Panc1 (cell line): ENCODE measurements at regions not wholly inside any gene's neighbourhood (a gene's known extent, or its start where the extent isn't known, plus 50 kb on each side); places are given as distances from the start of the nearest gene placed in this dataset.
"Not testable (repeated sequence)": the region's sequence is repeated elsewhere in the genome, so short reads cannot be mapped to it uniquely, and the experiment has no call there.

ENCODE experiments used
- ATAC-seq: fragments of 200-7000 bp; cut with Tn5 transposase; 2 replicates; pipeline ENCODE4 v1.9.1; 2020; ENCODE audit warnings: mild to moderate bottlenecking, moderate library complexity
- BruUV-seq: library from RNA; stranded (reverse); fragments of 400-500 nt; replicated peaks from 2 replicates; lab custom pipeline; 2021; lab: Mats Ljungman, UMichigan
- CTCF ChIA-PET: fragments of 300-600 bp; sonication (Branson Sonifier 250); formaldehyde crosslinking; loops from one replicate; lab custom pipeline; 2022; ENCODE audit warnings: antibody characterized with exemption; lab: Charles Lee
- POLR2A ChIA-PET: fragments of 300-600 bp; sonication (Branson Sonifier 250); formaldehyde crosslinking; loops from one replicate; lab custom pipeline; 2022; ENCODE audit warnings: antibody characterized with exemption; lab: Charles Lee
- DNase-seq: peaks from one replicate; pipeline ENCODE4 v3.0.0-alpha.2; 2010; ENCODE audit warnings: low read depth, low spot score
- H3K27ac ChIP-seq: 2 replicates; pipeline ENCODE4 v1.5.1; 2011; ENCODE audit warnings: mild to moderate bottlenecking, low read length, inconsistent platforms
- H3K27me3 ChIP-seq: fragments of 200-500 bp; sonication (Bioruptor generic); 2 replicates; pipeline ENCODE4 v1.6.0; 2014; ENCODE audit warnings: low read length, inconsistent platforms; ENCODE audit not compliant: control insufficient read depth, insufficient read depth
- H3K36me3 ChIP-seq: fragments of 200-500 bp; sonication (Bioruptor generic); 2 replicates; pipeline ENCODE4 v1.5.1; 2014; ENCODE audit warnings: inconsistent platforms, mild to moderate bottlenecking, low read length, moderate library complexity; ENCODE audit not compliant: control insufficient read depth, insufficient read depth
- H3K4me1 ChIP-seq: 2 replicates; pipeline ENCODE4 v1.5.1; 2011; ENCODE audit warnings: inconsistent platforms, mild to moderate bottlenecking, low read length, moderate library complexity; ENCODE audit not compliant: control insufficient read depth, insufficient read depth
- H3K4me3 ChIP-seq, 2 experiments: 2 replicates each; pipeline ENCODE4 v1.5.1; 2011 to 2012; ENCODE audit warnings: low read depth in 2 of 2, low read length in 2 of 2, mild to moderate bottlenecking in 2 of 2, inconsistent platforms in 1 of 2, moderate library complexity in 1 of 2
- H3K9me3 ChIP-seq: fragments of 200-500 bp; sonication (Bioruptor generic); 2 replicates; pipeline ENCODE4 v1.5.1; 2014; ENCODE audit warnings: low read depth, mild to moderate bottlenecking, inconsistent platforms, low read length, moderate library complexity; ENCODE audit not compliant: control insufficient read depth, insufficient read depth
- POLR2AphosphoS5 ChIP-seq: IDR thresholded peaks from 2 replicates; pipeline ENCODE4 v1.6.1; 2012; ENCODE audit warnings: mild to moderate bottlenecking, low read depth, low read length, moderate library complexity
- SIN3A ChIP-seq: IDR thresholded peaks from 2 replicates; pipeline ENCODE4 v1.6.1; 2012; ENCODE audit warnings: low read depth, mild to moderate bottlenecking, low read length, moderate library complexity, borderline replicate concordance; ENCODE audit not compliant: insufficient read depth
- TCF7L2 ChIP-seq: IDR thresholded peaks from 2 replicates; pipeline ENCODE4 v1.6.1; 2011; ENCODE audit warnings: mild to moderate bottlenecking, low read depth, low read length, inconsistent platforms
- in situ Hi-C: cut with HindIII; loops from 2 replicates; pipeline ENCODE4 v1.10.0; 2016; ENCODE audit warnings: low sequenced_read_pairs, low pct_unique_long_range_greater_than_20kb
- intact Hi-C: fragments of 100-400 bp; cut with micrococcal nuclease; formaldehyde crosslinking; loops from one replicate; pipeline ENCODE4 v1.10.0; 2022; ENCODE audit not compliant: unreplicated experiment
- TF ChIP-seq, protein P1 (sequence below): fragments of 450-650 bp; IDR thresholded peaks from 2 replicates; pipeline ENCODE4 v1.5.1; 2017; ENCODE audit warnings: mild to moderate bottlenecking
- TF ChIP-seq, protein P2 (sequence below), 2 experiments: IDR thresholded peaks; 2 replicates each; pipeline ENCODE4 v1.6.1; 2011 to 2012; ENCODE audit warnings: low read depth in 2 of 2, control low read depth in 1 of 2, low read length in 1 of 2, mild to moderate bottlenecking in 1 of 2, moderate library complexity in 1 of 2; ENCODE audit not compliant: insufficient read depth in 1 of 2

DNA sequence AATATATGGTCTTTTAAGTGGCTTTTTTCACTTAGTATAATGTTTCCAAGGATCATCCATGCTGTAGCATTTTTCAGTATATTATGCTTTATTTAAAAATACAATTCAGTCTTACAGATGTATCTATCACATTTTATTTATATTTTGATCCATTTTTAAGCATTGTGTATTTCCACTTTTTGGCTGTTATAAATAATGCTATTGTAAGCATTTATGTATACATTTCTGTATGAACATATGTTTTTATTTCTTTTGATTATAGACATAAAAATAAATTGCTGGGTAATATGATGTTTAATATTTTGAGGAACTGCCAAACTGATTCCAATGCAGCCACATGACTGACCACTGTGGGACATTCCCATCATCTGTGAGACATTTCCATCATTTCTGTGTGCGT lies 1662.0 kb downstream of the REEP3 start:
- TF ChIP-seq, protein P1, sequence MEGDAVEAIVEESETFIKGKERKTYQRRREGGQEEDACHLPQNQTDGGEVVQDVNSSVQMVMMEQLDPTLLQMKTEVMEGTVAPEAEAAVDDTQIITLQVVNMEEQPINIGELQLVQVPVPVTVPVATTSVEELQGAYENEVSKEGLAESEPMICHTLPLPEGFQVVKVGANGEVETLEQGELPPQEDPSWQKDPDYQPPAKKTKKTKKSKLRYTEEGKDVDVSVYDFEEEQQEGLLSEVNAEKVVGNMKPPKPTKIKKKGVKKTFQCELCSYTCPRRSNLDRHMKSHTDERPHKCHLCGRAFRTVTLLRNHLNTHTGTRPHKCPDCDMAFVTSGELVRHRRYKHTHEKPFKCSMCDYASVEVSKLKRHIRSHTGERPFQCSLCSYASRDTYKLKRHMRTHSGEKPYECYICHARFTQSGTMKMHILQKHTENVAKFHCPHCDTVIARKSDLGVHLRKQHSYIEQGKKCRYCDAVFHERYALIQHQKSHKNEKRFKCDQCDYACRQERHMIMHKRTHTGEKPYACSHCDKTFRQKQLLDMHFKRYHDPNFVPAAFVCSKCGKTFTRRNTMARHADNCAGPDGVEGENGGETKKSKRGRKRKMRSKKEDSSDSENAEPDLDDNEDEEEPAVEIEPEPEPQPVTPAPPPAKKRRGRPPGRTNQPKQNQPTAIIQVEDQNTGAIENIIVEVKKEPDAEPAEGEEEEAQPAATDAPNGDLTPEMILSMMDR = no peak
- TF ChIP-seq, protein P2, sequence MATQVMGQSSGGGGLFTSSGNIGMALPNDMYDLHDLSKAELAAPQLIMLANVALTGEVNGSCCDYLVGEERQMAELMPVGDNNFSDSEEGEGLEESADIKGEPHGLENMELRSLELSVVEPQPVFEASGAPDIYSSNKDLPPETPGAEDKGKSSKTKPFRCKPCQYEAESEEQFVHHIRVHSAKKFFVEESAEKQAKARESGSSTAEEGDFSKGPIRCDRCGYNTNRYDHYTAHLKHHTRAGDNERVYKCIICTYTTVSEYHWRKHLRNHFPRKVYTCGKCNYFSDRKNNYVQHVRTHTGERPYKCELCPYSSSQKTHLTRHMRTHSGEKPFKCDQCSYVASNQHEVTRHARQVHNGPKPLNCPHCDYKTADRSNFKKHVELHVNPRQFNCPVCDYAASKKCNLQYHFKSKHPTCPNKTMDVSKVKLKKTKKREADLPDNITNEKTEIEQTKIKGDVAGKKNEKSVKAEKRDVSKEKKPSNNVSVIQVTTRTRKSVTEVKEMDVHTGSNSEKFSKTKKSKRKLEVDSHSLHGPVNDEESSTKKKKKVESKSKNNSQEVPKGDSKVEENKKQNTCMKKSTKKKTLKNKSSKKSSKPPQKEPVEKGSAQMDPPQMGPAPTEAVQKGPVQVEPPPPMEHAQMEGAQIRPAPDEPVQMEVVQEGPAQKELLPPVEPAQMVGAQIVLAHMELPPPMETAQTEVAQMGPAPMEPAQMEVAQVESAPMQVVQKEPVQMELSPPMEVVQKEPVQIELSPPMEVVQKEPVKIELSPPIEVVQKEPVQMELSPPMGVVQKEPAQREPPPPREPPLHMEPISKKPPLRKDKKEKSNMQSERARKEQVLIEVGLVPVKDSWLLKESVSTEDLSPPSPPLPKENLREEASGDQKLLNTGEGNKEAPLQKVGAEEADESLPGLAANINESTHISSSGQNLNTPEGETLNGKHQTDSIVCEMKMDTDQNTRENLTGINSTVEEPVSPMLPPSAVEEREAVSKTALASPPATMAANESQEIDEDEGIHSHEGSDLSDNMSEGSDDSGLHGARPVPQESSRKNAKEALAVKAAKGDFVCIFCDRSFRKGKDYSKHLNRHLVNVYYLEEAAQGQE (IDR thresholded peaks at IDR 0.05; ENCODE audit: insufficient read depth in 1 of 2, low read depth in 2 of 2, low read length in 1 of 2) = no peak
- no peak for TF ChIP-seq TCF7L2
- no peak for TF ChIP-seq SIN3A
- TF ChIP-seq POLR2AphosphoS5 = no peak
- no peaks in the 10 kb centered on the region for H3K27me3 ChIP-seq
- H3K4me1 ChIP-seq = no peaks in the 10 kb centered on the region
- H3K4me3 ChIP-seq = no peak overlapping the region
- no peak overlapping the region for H3K27ac ChIP-seq
- CTCF ChIA-PET = no interaction called here
- POLR2A ChIA-PET = no interaction called here
- ATAC-seq (no peak), DNase-seq (no peak)
- H3K36me3 ChIP-seq = no peaks in the 10 kb centered on the region
- intact Hi-C loops (no loop called here), in situ Hi-C loops (no loop called here)
- no peaks in the 10 kb centered on the region for H3K9me3 ChIP-seq
- no TSS peak for BruUV-seq

DNA sequence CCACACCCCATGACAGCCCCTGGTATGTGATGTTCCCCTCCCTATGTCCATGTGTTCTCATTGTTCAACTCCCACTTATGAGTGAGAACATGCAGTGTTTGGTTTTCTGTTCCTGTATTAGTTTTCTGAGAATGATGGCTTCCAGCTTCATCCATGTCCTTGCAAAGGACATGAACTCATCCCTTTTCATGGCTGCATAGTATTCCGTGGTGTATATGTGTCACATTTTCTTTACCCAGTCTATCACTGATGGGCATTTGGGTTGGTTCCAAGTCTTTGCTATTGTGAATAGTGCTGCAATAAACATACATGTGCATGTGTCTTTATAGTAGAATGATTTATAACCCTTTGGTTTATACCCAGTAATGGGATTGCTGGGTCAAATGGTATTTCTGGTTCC lies 1665.5 kb downstream of the REEP3 start:
- H3K4me3 ChIP-seq, H3K9me3 ChIP-seq, H3K27ac ChIP-seq, H3K27me3 ChIP-seq, H3K4me1 ChIP-seq, in situ Hi-C loops, intact Hi-C loops, BruUV-seq, POLR2A ChIA-PET, DNase-seq, CTCF ChIA-PET, ATAC-seq, H3K36me3 ChIP-seq: not testable (repeated sequence)

DNA sequence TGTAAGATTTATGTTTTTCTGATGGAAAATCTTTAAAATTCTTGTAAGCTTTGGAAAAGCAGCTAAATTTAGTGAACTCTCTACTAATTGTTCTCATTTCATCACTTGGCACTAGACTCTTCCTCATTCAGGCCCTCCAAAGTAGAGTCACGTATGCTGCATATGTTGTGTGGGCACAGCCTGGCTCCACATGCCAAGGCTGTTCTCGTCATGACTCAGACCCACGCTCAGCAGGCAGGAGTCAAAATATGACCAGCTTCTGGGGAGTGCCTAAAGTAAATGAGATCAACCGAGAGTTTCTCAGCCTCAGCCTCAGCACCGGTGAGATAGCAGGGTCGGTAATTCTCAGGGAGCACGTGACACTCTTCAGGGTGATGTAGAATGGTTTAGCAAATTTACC lies 1672.9 kb downstream of the REEP3 start:
- Histone ChIP-seq H3K27me3 (no peaks in the 10 kb centered on the region), H3K27ac (no peak overlapping the region), H3K9me3 (no peaks in the 10 kb centered on the region), H3K36me3 (no peaks in the 10 kb centered on the region), H3K4me3 (no peak overlapping the region), H3K4me1 (no peaks in the 10 kb centered on the region)
- in situ Hi-C loops = no loop called here
- ChIA-PET POLR2A (no interaction called here), CTCF (no interaction called here)
- no peak for TF ChIP-seq TCF7L2
- no peak for TF ChIP-seq POLR2AphosphoS5
- TF ChIP-seq, protein P1 = no peak
- TF ChIP-seq, protein P2 (IDR thresholded peaks at IDR 0.05; ENCODE audit: insufficient read depth in 1 of 2, low read depth in 2 of 2, low read length in 1 of 2) = no peak
- TF ChIP-seq SIN3A = no peak
- no peak for ATAC-seq
- intact Hi-C loops = no loop called here
- DNase-seq = no peak
- no TSS peak for BruUV-seq
